ENCODE measurements at regions not wholly inside any gene's neighbourhood (a gene's known extent, or its start where the extent isn't known, plus 50 kb on each side); places are given as distances from the start of the nearest gene placed in this dataset.

DNA sequence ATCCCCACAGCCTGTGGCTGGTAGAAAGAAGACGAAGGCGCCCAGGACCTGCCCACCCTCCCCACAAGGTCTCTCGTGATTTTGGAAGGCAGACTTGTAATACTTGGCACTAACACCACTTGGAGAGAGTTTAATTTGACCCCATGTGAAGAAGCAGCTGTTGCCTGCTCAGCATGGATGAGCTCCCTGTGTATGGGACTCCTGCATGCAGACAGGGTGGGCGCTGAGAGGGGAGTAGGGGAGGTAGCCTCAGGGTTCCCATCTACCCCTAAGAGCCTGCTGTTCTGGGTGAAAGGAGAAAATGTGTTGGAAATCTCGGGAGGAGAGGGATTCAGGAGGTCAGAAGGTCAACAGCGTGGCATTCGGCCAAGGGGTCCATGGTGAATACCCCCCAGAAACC is 625.9 kb downstream of the TBC1D22A start:
- H3K27me3 ChIP-seq (replicated peaks; ENCODE audit: insufficient read depth) = no peaks in the 10 kb centered on the region; the same call in 1 of the 2 replicates
- H3K9me2 ChIP-seq (ENCODE audit: insufficient read depth) = no peaks in the 10 kb centered on the region
- H3F3A ChIP-seq (ENCODE audit: insufficient read depth) = no peaks in the 10 kb centered on the region
- no peaks in the 10 kb centered on the region for H4K20me1 ChIP-seq (ENCODE audit: insufficient read depth)
- no peak for DNase-seq
- H3K4me3 ChIP-seq = no peak overlapping the region
- no peaks in the 10 kb centered on the region for H3K36me3 ChIP-seq (ENCODE audit: low read depth)
- in situ Hi-C loops (cut with MboI) = no loop called here
- H3K4me2 ChIP-seq (ENCODE audit: unreplicated experiment) = no peak overlapping the region
- no peaks in the 10 kb centered on the region for H3K79me2 ChIP-seq (ENCODE audit: insufficient read depth)
- no peaks in the 10 kb centered on the region for H3K4me1 ChIP-seq (ENCODE audit: insufficient read depth)
- 15 to 21% methylated on average over 7 of the region's 7 CpGs for WGBS, 2 experiments (ENCODE audit: low coverage in 1 of 2, low lambda C conversion rate in 2 of 2, missing lambda C conversion rate in 2 of 2)
- H3K27ac ChIP-seq = no peak overlapping the region
- H3K9ac ChIP-seq = no peak overlapping the region
- no peak overlapping the region for H2AFZ ChIP-seq
- no peaks in the 10 kb centered on the region for H3K9me3 ChIP-seq (ENCODE audit: low read depth)
- TF ChIP-seq EZH2 (IDR thresholded peaks at IDR 0.05; ENCODE audit: insufficient read depth, poor library complexity, severe bottlenecking) (no peak), EZH2phosphoT487 (IDR thresholded peaks at IDR 0.05; ENCODE audit: insufficient read depth, low read depth) (no peak)

DNA sequence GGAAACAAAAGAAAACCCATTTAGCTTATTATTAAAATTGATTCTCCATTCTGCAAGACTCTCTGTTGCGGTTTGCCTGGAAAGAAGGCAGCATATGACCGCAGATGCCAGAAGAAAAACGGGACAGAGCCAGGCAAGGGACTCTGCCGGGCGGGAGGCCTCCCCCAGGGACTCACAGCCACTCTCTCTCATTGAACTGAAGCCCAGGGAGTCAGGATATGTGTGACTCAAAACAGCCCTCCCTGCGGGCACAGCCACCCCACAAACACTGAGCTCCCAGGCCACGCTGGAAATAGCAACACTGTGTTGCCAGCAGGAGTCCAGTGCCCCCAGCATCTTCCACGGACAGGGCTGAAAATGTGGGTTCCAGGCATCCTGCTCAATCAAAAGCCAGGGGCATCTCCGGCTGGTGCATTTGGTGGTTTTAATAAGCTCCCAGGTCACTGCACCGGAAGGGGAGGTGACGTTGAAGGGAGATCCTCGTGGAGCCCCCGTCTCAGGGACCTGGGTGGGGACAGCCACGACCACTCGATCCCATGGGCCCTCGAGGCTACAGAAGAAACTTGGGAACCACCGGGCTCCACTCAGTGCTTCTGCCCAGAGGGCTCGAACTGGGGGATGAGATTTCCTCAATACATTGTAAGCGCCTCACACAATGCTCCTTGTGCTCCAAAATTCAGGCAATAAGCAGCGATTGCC is 624.5 kb downstream of the TBC1D22A start:
- H3K9me3 ChIP-seq (ENCODE audit: low read depth) = no peaks in the 10 kb centered on the region
- 46 to 50% methylated on average over 20 of the region's 20 CpGs for WGBS, 2 experiments (ENCODE audit: low coverage in 1 of 2, low lambda C conversion rate in 2 of 2, missing lambda C conversion rate in 2 of 2)
- H3K27me3 ChIP-seq (replicated peaks; ENCODE audit: insufficient read depth) = no peaks in the 10 kb centered on the region; the same call in 1 of the 2 replicates
- no peak for TF ChIP-seq EZH2phosphoT487 (IDR thresholded peaks at IDR 0.05; ENCODE audit: insufficient read depth, low read depth)
- TF ChIP-seq EZH2 (IDR thresholded peaks at IDR 0.05; ENCODE audit: insufficient read depth, poor library complexity, severe bottlenecking) = no peak
- no peaks in the 10 kb centered on the region for H3K36me3 ChIP-seq (ENCODE audit: low read depth)
- H3K79me2 ChIP-seq (ENCODE audit: insufficient read depth) = no peaks in the 10 kb centered on the region
- H4K20me1 ChIP-seq (ENCODE audit: insufficient read depth) = no peaks in the 10 kb centered on the region
- no peak for DNase-seq
- H3K4me3 ChIP-seq = no peak overlapping the region
- no peaks in the 10 kb centered on the region for H3K4me1 ChIP-seq (ENCODE audit: insufficient read depth)
- no peak overlapping the region for H3K27ac ChIP-seq
- no peaks in the 10 kb centered on the region for H3F3A ChIP-seq (ENCODE audit: insufficient read depth)
- no peak overlapping the region for H3K4me2 ChIP-seq (ENCODE audit: unreplicated experiment)
- no peaks in the 10 kb centered on the region for H3K9me2 ChIP-seq (ENCODE audit: insufficient read depth)
- no peak overlapping the region for H3K9ac ChIP-seq
- in situ Hi-C loops (cut with MboI) = no loop called here
- no peak overlapping the region for H2AFZ ChIP-seq

DNA sequence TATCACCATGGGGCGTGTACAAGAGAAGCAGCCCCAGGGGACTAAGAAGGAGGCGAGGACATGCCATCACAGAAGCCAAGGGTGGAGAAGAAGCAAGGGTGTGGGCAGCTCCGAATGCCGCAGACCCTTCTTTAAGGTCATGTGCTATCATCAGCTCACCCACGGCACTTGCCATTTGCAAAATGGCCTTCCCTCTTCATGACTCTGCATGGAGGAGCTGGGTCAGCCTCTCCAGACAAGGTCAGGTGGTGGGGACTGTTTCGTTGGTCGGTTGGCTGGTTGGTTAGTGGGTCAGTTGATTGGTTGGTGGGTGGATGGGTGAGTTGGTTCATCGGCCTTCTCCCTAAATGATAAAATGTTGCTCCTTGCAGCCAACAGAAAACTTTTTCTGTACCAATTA is 622.5 kb downstream of the TBC1D22A start:
- no peak overlapping the region for H3K4me2 ChIP-seq (ENCODE audit: unreplicated experiment)
- no peak for DNase-seq
- WGBS, 2 experiments (ENCODE audit: low coverage in 1 of 2, low lambda C conversion rate in 2 of 2, missing lambda C conversion rate in 2 of 2) = 30% methylated on average over 8 of the region's 8 CpGs

DNA sequence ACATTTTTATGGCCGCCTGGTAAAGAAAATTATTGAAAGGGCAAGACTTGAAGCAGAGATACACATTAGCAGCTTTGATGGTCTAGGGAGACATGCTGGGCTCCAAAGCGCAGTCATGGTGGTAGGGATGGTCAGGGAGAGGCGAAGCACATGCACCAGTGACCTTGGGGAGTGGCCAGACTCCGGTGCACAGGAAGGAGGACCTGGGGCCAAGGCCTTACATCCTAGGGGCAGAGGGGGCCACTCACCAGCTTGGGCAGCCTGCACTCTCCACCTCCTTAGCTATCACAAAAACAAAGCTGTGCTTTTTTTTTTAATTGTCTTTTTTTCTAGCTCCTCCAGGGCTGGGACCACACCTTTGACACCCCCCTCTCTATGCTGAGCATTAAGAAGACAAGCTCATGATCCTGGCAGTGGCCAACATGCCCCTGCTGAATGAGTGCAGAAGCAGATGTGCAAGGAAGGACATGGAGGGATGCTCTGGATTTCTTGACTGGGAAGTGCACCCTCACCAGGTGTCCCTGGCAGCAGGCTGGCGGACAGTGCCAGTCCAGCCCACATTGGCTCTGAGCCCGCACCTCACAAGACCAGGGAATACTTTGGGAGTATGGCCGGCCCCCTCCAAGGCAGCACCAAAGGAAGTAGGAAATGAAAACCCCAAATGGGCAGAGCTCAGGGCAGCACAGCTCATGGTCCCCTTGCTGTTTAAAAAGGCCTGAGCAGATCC is 619.9 kb downstream of the TBC1D22A start:
- H4K20me1 ChIP-seq (ENCODE audit: insufficient read depth) = no peaks in the 10 kb centered on the region
- no peak overlapping the region for H3K27ac ChIP-seq
- no peak overlapping the region for H3K9ac ChIP-seq
- no peak overlapping the region for H3K4me2 ChIP-seq (ENCODE audit: unreplicated experiment)
- in situ Hi-C loops (cut with MboI) = no loop called here
- no peak for TF ChIP-seq EZH2 (IDR thresholded peaks at IDR 0.05; ENCODE audit: insufficient read depth, poor library complexity, severe bottlenecking)
- TF ChIP-seq EZH2phosphoT487 (IDR thresholded peaks at IDR 0.05; ENCODE audit: insufficient read depth, low read depth) = no peak
- no peaks in the 10 kb centered on the region for H3K9me3 ChIP-seq (ENCODE audit: low read depth)
- no peaks in the 10 kb centered on the region for H3F3A ChIP-seq (ENCODE audit: insufficient read depth)
- no peak overlapping the region for H3K4me3 ChIP-seq
- H3K36me3 ChIP-seq (ENCODE audit: low read depth) = no peaks in the 10 kb centered on the region
- H2AFZ ChIP-seq = no peak overlapping the region
- H3K79me2 ChIP-seq (ENCODE audit: insufficient read depth) = no peaks in the 10 kb centered on the region
- DNase-seq = no peak
- no peaks in the 10 kb centered on the region for H3K4me1 ChIP-seq (ENCODE audit: insufficient read depth)
- 38 to 41% methylated on average over 7 of the region's 7 CpGs for WGBS, 2 experiments (ENCODE audit: low coverage in 1 of 2, low lambda C conversion rate in 2 of 2, missing lambda C conversion rate in 2 of 2)
- no peaks in the 10 kb centered on the region for H3K9me2 ChIP-seq (ENCODE audit: insufficient read depth)
- no peaks in the 10 kb centered on the region; the same call in 1 of the 2 replicates for H3K27me3 ChIP-seq (replicated peaks; ENCODE audit: insufficient read depth)

More for the DNA sequence above, 622.5 kb downstream of the TBC1D22A start:
- H3F3A ChIP-seq (ENCODE audit: insufficient read depth) = no peaks in the 10 kb centered on the region
- H2AFZ ChIP-seq = no peak overlapping the region
- H4K20me1 ChIP-seq (ENCODE audit: insufficient read depth) = no peaks in the 10 kb centered on the region
- no peak overlapping the region for H3K4me3 ChIP-seq
- no peak overlapping the region for H3K27ac ChIP-seq
- H3K79me2 ChIP-seq (ENCODE audit: insufficient read depth) = no peaks in the 10 kb centered on the region
- no peaks in the 10 kb centered on the region for H3K36me3 ChIP-seq (ENCODE audit: low read depth)
- H3K9me3 ChIP-seq (ENCODE audit: low read depth) = no peaks in the 10 kb centered on the region
- in situ Hi-C loops (cut with MboI) = no loop called here
- no peak for TF ChIP-seq EZH2phosphoT487 (IDR thresholded peaks at IDR 0.05; ENCODE audit: insufficient read depth, low read depth)
- TF ChIP-seq EZH2 (IDR thresholded peaks at IDR 0.05; ENCODE audit: insufficient read depth, poor library complexity, severe bottlenecking) = no peak
- H3K9ac ChIP-seq = no peak overlapping the region
- H3K9me2 ChIP-seq (ENCODE audit: insufficient read depth) = no peaks in the 10 kb centered on the region
- H3K27me3 ChIP-seq (replicated peaks; ENCODE audit: insufficient read depth) = no peaks in the 10 kb centered on the region; the same call in 1 of the 2 replicates
- no peaks in the 10 kb centered on the region for H3K4me1 ChIP-seq (ENCODE audit: insufficient read depth)
